H9 (cell line): ENCODE measurements at regions not wholly inside any gene's neighbourhood (a gene's known extent, or its start where the extent isn't known, plus 50 kb on each side); places are given as distances from the start of the nearest gene placed in this dataset.

Experiments used
- DNase-seq: peaks from one replicate; pipeline ENCODE4 v3.0.0-alpha.2; 2017
- H2AFZ ChIP-seq: one replicate; pipeline ENCODE4 v1.6.1; 2013; ENCODE audit warnings: mild to moderate bottlenecking, low read length, control low read depth, moderate library complexity
- H2AK5ac ChIP-seq: 2 replicates; pipeline ENCODE4 v1.6.1; 2013; ENCODE audit warnings: low read length, control low read depth, mixed read lengths; ENCODE audit not compliant: insufficient read length
- H2BK120ac ChIP-seq: one replicate; pipeline ENCODE4 v1.6.1; 2013; ENCODE audit warnings: low read depth, mild to moderate bottlenecking, low read length, control low read depth, inconsistent platforms; ENCODE audit not compliant: poor library complexity, severe bottlenecking
- H2BK12ac ChIP-seq: 2 replicates; pipeline ENCODE4 v1.6.1; 2013; ENCODE audit warnings: low read length, control low read depth, mixed read lengths, low read depth; ENCODE audit not compliant: insufficient read length
- H2BK15ac ChIP-seq: 2 replicates; pipeline ENCODE4 v1.6.1; 2013; ENCODE audit warnings: low read depth, low read length, control low read depth
- H2BK20ac ChIP-seq: one replicate; pipeline ENCODE4 v1.6.1; 2013; ENCODE audit warnings: low read depth, mild to moderate bottlenecking, low read length, control low read depth, inconsistent platforms; ENCODE audit not compliant: poor library complexity, severe bottlenecking
- H2BK5ac ChIP-seq: 2 replicates; pipeline ENCODE4 v1.6.1; 2013; ENCODE audit warnings: low read length, control low read depth, mixed read lengths; ENCODE audit not compliant: insufficient read length
- H3K14ac ChIP-seq: 2 replicates; pipeline ENCODE4 v1.6.1; 2013; ENCODE audit warnings: low read length, control low read depth; ENCODE audit not compliant: insufficient read depth
- H3K18ac ChIP-seq: 2 replicates; pipeline ENCODE4 v1.6.1; 2013; ENCODE audit warnings: low read depth, mild to moderate bottlenecking, mixed read lengths, low read length, control low read depth; ENCODE audit not compliant: insufficient read length
- H3K23ac ChIP-seq: 2 replicates; pipeline ENCODE4 v1.6.1; 2013; ENCODE audit warnings: low read length, control low read depth, mixed read lengths, low read depth; ENCODE audit not compliant: insufficient read length
- H3K23me2 ChIP-seq: 2 replicates; pipeline ENCODE4 v1.6.1; 2013; ENCODE audit warnings: low read depth, mild to moderate bottlenecking, mixed read lengths, low read length, control low read depth; ENCODE audit not compliant: insufficient read length, poor library complexity, severe bottlenecking
- H3K27ac ChIP-seq: 2 replicates; pipeline ENCODE4 v1.5.1; 2013; ENCODE audit warnings: low read length, control low read depth, mixed read lengths, low read depth; ENCODE audit not compliant: insufficient read length
- H3K27me3 ChIP-seq: 2 replicates; pipeline ENCODE4 v1.6.1; 2013; ENCODE audit warnings: low read length, control low read depth, inconsistent platforms; ENCODE audit not compliant: insufficient read depth
- H3K4ac ChIP-seq: 2 replicates; pipeline ENCODE4 v1.6.1; 2013; ENCODE audit warnings: low read depth, mild to moderate bottlenecking, control low read depth, inconsistent platforms, low read length, moderate library complexity
- H3K4me1 ChIP-seq: 2 replicates; pipeline ENCODE4 v1.6.1; 2013; ENCODE audit warnings: low read length, control low read depth, inconsistent platforms; ENCODE audit not compliant: insufficient read depth
- H3K4me2 ChIP-seq: 2 replicates; pipeline ENCODE4 v1.6.1; 2013; ENCODE audit warnings: low read length, control low read depth, mixed read lengths; ENCODE audit not compliant: insufficient read length, insufficient read depth
- H3K56ac ChIP-seq: 2 replicates; pipeline ENCODE4 v1.6.1; 2013; ENCODE audit warnings: low read depth, mild to moderate bottlenecking, mixed read lengths, low read length, control low read depth; ENCODE audit not compliant: insufficient read length
- H3K79me1 ChIP-seq: 2 replicates; pipeline ENCODE4 v1.6.1; 2013; ENCODE audit warnings: low read depth, mild to moderate bottlenecking, moderate library complexity, low read length, control low read depth, inconsistent platforms; ENCODE audit not compliant: insufficient read depth, poor library complexity, severe bottlenecking
- H3K79me2 ChIP-seq: 2 replicates; pipeline ENCODE4 v1.6.1; 2013; ENCODE audit warnings: low read length, control low read depth, inconsistent platforms; ENCODE audit not compliant: insufficient read depth
- H3K9ac ChIP-seq: 2 replicates; pipeline ENCODE4 v1.6.1; 2013; ENCODE audit warnings: low read length, control low read depth, mixed read lengths; ENCODE audit not compliant: insufficient read length; ENCODE audit errors: extremely low read depth
- H3K9me3 ChIP-seq: one replicate; pipeline ENCODE4 v1.6.1; 2013; ENCODE audit warnings: low read depth, low read length, inconsistent platforms; ENCODE audit not compliant: control insufficient read depth
- H3T11ph ChIP-seq: one replicate; pipeline ENCODE4 v1.6.1; 2013; ENCODE audit warnings: mild to moderate bottlenecking, low read length, control low read depth, inconsistent platforms
- H4K20me1 ChIP-seq: one replicate; pipeline ENCODE4 v1.6.1; 2013; ENCODE audit not compliant: control insufficient read depth, insufficient read length, insufficient read depth
- H4K5ac ChIP-seq: 2 replicates; pipeline ENCODE4 v1.6.1; 2013; ENCODE audit warnings: low read depth, mild to moderate bottlenecking, mixed read lengths, low read length, control low read depth; ENCODE audit not compliant: insufficient read length
- H4K8ac ChIP-seq: replicated peaks from 2 replicates; pipeline ENCODE4 v1.6.1; 2013; ENCODE audit warnings: low read length, control low read depth, mixed read lengths, low read depth; ENCODE audit not compliant: insufficient read length
- H4K91ac ChIP-seq: 2 replicates; pipeline ENCODE4 v1.6.1; 2013; ENCODE audit warnings: low read depth, mild to moderate bottlenecking, moderate library complexity, mixed read lengths, low read length, control low read depth; ENCODE audit not compliant: insufficient read length
- H3K27ac Mint-ChIP-seq, 3 experiments: 2 replicates in 2 of 3; 3 replicates in 1 of 3; pipeline ENCODE4 v1.8.0; 2020 to 2021; ENCODE audit warnings: mixed read lengths in 3 of 3, mild to moderate bottlenecking in 1 of 3, moderate library complexity in 1 of 3
- H3K27me3 Mint-ChIP-seq: 2 replicates; pipeline ENCODE4 v1.8.0; 2021; ENCODE audit warnings: low read depth, mild to moderate bottlenecking, moderate library complexity, mixed read lengths
- H3K36me3 Mint-ChIP-seq, 3 experiments: 2 replicates in 2 of 3; 3 replicates in 1 of 3; pipeline ENCODE4 v1.8.0; 2020 to 2021; ENCODE audit warnings: low read depth in 3 of 3, mixed read lengths in 3 of 3; ENCODE audit not compliant: insufficient read depth in 1 of 3
- H3K4me1 Mint-ChIP-seq, 2 experiments: 2 replicates each; pipeline ENCODE4 v1.8.0; 2020; ENCODE audit warnings: mixed read lengths in 2 of 2
- H3K4me3 Mint-ChIP-seq, 2 experiments: 2 replicates in 1 of 2; 3 replicates in 1 of 2; pipeline ENCODE4 v1.8.0; 2020 to 2021; ENCODE audit warnings: mild to moderate bottlenecking in 2 of 2, mixed read lengths in 2 of 2, moderate library complexity in 1 of 2
- H3K9me3 Mint-ChIP-seq, 2 experiments: 2 replicates in 1 of 2; 3 replicates in 1 of 2; pipeline ENCODE4 v1.8.0; 2020; ENCODE audit warnings: mild to moderate bottlenecking in 2 of 2, mixed read lengths in 2 of 2, moderate library complexity in 1 of 2
- WGBS: extraction: QIAGEN DNeasy Blood & Tissue Kit; methylation state at CpG from one replicate; pipeline ENCODE4 v1.1.7; 2013; ENCODE audit warnings: missing lambda C conversion rate, low lambda C conversion rate, mixed read lengths; ENCODE audit not compliant: insufficient read length; ENCODE audit errors: extremely low coverage; 5-methylcytosine and 5-hydroxymethylcytosine counted together
- TF ChIP-seq, protein P1 (sequence below): fragments of 200-600 bp; sonication (generic); conservative IDR thresholded peaks from 3 replicates; pipeline ENCODE4 v1.8.0; 2021; ENCODE audit warnings: antibody characterized with exemption, mild to moderate bottlenecking

DNA sequence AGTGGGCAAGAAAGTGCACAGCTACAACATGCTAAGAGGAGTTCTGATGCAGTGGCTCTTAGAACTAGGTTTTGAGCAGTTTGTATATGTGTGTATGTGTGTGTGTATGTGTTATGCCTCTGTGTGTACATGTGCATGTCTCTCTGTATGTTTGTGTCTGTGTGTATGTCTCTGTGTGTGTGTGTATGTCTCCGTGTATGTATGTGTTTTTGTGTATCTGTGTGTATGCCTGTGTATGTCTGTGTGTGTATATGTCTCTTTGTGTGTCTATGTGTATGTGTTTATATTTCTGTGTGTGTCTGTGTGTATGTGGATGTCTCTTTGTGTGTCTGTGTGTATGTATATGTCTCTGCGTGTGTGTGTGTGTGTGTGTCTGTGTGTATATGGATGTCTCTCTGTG is 139.6 kb downstream of the C12orf75 start:
- Histone ChIP-seq H3K9ac (no peak overlapping the region), H4K5ac (no peak overlapping the region), H3K27me3 (no peaks in the 10 kb centered on the region; the same call in 1 of the 2 replicates), H3K14ac (no peak overlapping the region), H2BK15ac (no peak overlapping the region), H3T11ph (no peak overlapping the region), H4K91ac (no peak overlapping the region), H4K20me1 (no peaks in the 10 kb centered on the region), H3K79me2 (no peaks in the 10 kb centered on the region), H3K4ac (no peak overlapping the region), H4K8ac (no peak overlapping the region), H2BK12ac (no peak overlapping the region), H2BK5ac (no peak overlapping the region), H3K23ac (no peak overlapping the region), H2AK5ac (no peak overlapping the region), H3K56ac (no peak overlapping the region), H3K79me1 (no peaks in the 10 kb centered on the region), H3K4me1 (peaks cover 3% of the 10 kb centered on the region; the same call in 1 of the 2 replicates), H2AFZ (no peak overlapping the region), H3K27ac (no peak overlapping the region), H2BK20ac (no peak overlapping the region), H3K4me2 (no peak overlapping the region), H2BK120ac (no peak overlapping the region), H3K9me3 (no peaks in the 10 kb centered on the region), H3K18ac (no peak overlapping the region), H3K23me2 (no peaks in the 10 kb centered on the region)
- no peaks in the 10 kb centered on the region for H3K36me3 Mint-ChIP-seq
- TF ChIP-seq, protein P1, sequence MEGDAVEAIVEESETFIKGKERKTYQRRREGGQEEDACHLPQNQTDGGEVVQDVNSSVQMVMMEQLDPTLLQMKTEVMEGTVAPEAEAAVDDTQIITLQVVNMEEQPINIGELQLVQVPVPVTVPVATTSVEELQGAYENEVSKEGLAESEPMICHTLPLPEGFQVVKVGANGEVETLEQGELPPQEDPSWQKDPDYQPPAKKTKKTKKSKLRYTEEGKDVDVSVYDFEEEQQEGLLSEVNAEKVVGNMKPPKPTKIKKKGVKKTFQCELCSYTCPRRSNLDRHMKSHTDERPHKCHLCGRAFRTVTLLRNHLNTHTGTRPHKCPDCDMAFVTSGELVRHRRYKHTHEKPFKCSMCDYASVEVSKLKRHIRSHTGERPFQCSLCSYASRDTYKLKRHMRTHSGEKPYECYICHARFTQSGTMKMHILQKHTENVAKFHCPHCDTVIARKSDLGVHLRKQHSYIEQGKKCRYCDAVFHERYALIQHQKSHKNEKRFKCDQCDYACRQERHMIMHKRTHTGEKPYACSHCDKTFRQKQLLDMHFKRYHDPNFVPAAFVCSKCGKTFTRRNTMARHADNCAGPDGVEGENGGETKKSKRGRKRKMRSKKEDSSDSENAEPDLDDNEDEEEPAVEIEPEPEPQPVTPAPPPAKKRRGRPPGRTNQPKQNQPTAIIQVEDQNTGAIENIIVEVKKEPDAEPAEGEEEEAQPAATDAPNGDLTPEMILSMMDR = no peak
- no peak overlapping the region for H3K27ac Mint-ChIP-seq
- H3K9me3 Mint-ChIP-seq = no peaks in the 10 kb centered on the region
- DNase-seq = peak; percentile 3
- no CpG with 5 or more reads among the region's 2 CpGs for WGBS
- no peak overlapping the region for H3K4me3 Mint-ChIP-seq
- no peaks in the 10 kb centered on the region for H3K27me3 Mint-ChIP-seq
- H3K4me1 Mint-ChIP-seq = peaks cover 27% of the 10 kb centered on the region in 2 experiments
